ENCODE measurements at regions not wholly inside any gene's neighbourhood (a gene's known extent, or its start where the extent isn't known, plus 50 kb on each side); places are given as distances from the start of the nearest gene placed in this dataset.

GRCh38 chr5:174431504-174431903 lies 292.9 kb upstream of the MSX2 start:
- TF ChIP-seq CTCF (IDR thresholded peaks at IDR 0.05; ENCODE audit: poor library complexity) (no peak), EZH2 (IDR thresholded peaks at IDR 0.05; ENCODE audit: borderline replicate concordance) (no peak), EZH2phosphoT487 (IDR thresholded peaks at IDR 0.05; ENCODE audit: low read depth, severe bottlenecking, unreplicated experiment) (no peak)
